ENCODE measurements at regions not wholly inside any gene's neighbourhood (a gene's known extent, or its start where the extent isn't known, plus 50 kb on each side); places are given as distances from the start of the nearest gene placed in this dataset.

GRCh38 chr18:39655341-39655740 lies 2089.7 kb upstream of the CELF4 start:
- intact Hi-C loops (cut with micrococcal nuclease), result no loop called here

- intact Hi-C loops (cut with micrococcal nuclease), result no loop called here
Observed at GRCh38 chr18:39653221-39653620, 2087.6 kb upstream of the CELF4 start.

- intact Hi-C loops (cut with micrococcal nuclease), result no loop called here
Observed at GRCh38 chr18:39648616-39649015, 2083.0 kb upstream of the CELF4 start.

GRCh38 chr18:39647627-39648534 lies 2082.3 kb upstream of the CELF4 start:
- intact Hi-C loops (cut with micrococcal nuclease), result no loop called here

GRCh38 chr18:39638224-39638623 lies 2072.6 kb upstream of the CELF4 start:
- intact Hi-C loops (cut with micrococcal nuclease), result no loop called here

- intact Hi-C loops (cut with micrococcal nuclease), result no loop called here
Observed at GRCh38 chr18:39636931-39637330, 2071.3 kb upstream of the CELF4 start.

- intact Hi-C loops (cut with micrococcal nuclease), result no loop called here
Observed at GRCh38 chr18:39635966-39636365, 2070.4 kb upstream of the CELF4 start.

GRCh38 chr18:39635192-39635591 lies 2069.6 kb upstream of the CELF4 start:
- intact Hi-C loops (cut with micrococcal nuclease), result no loop called here

GRCh38 chr18:39627936-39628335 lies 2062.3 kb upstream of the CELF4 start:
- intact Hi-C loops (cut with micrococcal nuclease), result no loop called here

GRCh38 chr18:39624961-39625360 lies 2059.4 kb upstream of the CELF4 start:
- intact Hi-C loops (cut with micrococcal nuclease), result no loop called here

- intact Hi-C loops (cut with micrococcal nuclease), result no loop called here
Observed at GRCh38 chr18:39622431-39622830, 2056.8 kb upstream of the CELF4 start.

GRCh38 chr18:39620551-39621168 lies 2055.1 kb upstream of the CELF4 start:
- intact Hi-C loops (cut with micrococcal nuclease), result no loop called here

- intact Hi-C loops (cut with micrococcal nuclease), result no loop called here
Observed at GRCh38 chr18:39618265-39619003, 2052.8 kb upstream of the CELF4 start.

- intact Hi-C loops (cut with micrococcal nuclease), result no loop called here
Observed at GRCh38 chr18:39611381-39612100, 2045.9 kb upstream of the CELF4 start.

GRCh38 chr18:39607034-39607433 lies 2041.4 kb upstream of the CELF4 start:
- intact Hi-C loops (cut with micrococcal nuclease), result no loop called here

GRCh38 chr18:39604836-39605235 lies 2039.2 kb upstream of the CELF4 start:
- intact Hi-C loops (cut with micrococcal nuclease), result no loop called here

GRCh38 chr18:39602131-39602530 lies 2036.5 kb upstream of the CELF4 start:
- intact Hi-C loops (cut with micrococcal nuclease), result no loop called here

- intact Hi-C loops (cut with micrococcal nuclease), result no loop called here
Observed at GRCh38 chr18:39600894-39601293, 2035.3 kb upstream of the CELF4 start.

- intact Hi-C loops (cut with micrococcal nuclease), result no loop called here
Observed at GRCh38 chr18:39599251-39599650, 2033.7 kb upstream of the CELF4 start.

- intact Hi-C loops (cut with micrococcal nuclease), result no loop called here
Observed at GRCh38 chr18:39596891-39597290, 2031.3 kb upstream of the CELF4 start.

- intact Hi-C loops (cut with micrococcal nuclease), result no loop called here
Observed at GRCh38 chr18:39596221-39596620, 2030.6 kb upstream of the CELF4 start.
